ENCODE measurements at regions not wholly inside any gene's neighbourhood (a gene's known extent, or its start where the extent isn't known, plus 50 kb on each side); places are given as distances from the start of the nearest gene placed in this dataset.

DNA sequence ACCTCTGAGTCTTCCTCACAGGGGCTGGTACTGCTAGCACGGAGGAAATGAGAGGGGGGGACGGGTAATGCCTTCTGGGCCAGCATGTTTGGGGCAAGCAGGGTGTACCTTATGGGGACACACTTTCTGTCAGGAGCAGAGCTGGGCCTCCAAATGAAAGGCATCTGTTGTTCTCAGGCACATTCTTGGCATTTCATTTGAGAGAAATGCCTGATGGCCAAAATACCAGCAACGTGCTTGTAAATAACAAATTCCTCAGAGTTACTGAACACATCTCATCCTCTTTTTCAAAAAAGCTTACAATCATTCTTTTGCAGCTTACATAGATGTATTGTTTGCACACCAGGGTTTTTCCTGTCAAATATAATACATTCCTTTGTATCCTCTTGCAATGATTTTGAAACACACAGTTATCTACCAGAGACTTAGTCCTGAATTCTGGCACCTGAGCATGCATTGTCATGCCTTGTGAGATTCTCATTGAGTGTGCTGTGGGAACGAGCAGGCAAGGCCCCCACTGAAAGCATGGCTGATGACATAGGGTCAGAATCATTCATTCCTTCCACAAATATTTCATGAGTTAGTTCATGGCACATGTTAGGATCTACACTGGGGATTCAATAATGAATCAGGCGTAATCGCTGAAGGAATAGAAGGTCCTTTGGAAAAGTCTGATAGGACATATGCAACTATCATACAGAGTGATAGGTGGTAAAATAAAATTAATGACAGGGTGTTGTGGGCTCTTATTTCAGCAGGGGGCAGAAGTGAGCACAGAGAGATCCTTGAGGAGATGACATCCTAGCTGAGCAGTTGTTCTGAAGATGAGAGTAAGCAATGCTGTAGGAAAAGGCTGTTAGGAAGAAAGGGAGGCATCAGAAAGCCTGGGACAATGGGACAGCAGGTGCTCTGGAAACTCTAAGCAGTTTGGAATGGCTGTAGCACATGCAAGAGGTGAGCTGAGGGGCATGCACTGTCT, 260.9 kb upstream of the TUT7 start:
- TF ChIP-seq, protein P1, sequence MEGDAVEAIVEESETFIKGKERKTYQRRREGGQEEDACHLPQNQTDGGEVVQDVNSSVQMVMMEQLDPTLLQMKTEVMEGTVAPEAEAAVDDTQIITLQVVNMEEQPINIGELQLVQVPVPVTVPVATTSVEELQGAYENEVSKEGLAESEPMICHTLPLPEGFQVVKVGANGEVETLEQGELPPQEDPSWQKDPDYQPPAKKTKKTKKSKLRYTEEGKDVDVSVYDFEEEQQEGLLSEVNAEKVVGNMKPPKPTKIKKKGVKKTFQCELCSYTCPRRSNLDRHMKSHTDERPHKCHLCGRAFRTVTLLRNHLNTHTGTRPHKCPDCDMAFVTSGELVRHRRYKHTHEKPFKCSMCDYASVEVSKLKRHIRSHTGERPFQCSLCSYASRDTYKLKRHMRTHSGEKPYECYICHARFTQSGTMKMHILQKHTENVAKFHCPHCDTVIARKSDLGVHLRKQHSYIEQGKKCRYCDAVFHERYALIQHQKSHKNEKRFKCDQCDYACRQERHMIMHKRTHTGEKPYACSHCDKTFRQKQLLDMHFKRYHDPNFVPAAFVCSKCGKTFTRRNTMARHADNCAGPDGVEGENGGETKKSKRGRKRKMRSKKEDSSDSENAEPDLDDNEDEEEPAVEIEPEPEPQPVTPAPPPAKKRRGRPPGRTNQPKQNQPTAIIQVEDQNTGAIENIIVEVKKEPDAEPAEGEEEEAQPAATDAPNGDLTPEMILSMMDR (IDR thresholded peaks at IDR 0.05; ENCODE audit: poor library complexity, severe bottlenecking), result peak; percentile 43
- TF ChIP-seq EP300 (conservative IDR thresholded peaks at IDR 0.05; ENCODE audit: poor library complexity, severe bottlenecking), result no peak
- no peak for TF ChIP-seq REST (IDR thresholded peaks at IDR 0.05; ENCODE audit: borderline replicate concordance)
- no peak for TF ChIP-seq MXI1 (conservative IDR thresholded peaks at IDR 0.05; ENCODE audit: poor library complexity, severe bottlenecking)

Measured in neural cell (in vitro differentiated cells).